Stimulated activated CD4-positive, alpha-beta T cell treated with anti-CD3 and anti-CD28 coated beads, Interleukin-15, amount 100 ng/mL, for 48 hours (primary cell): ENCODE measurements at regions not wholly inside any gene's neighbourhood (a gene's known extent, or its start where the extent isn't known, plus 50 kb on each side); places are given as distances from the start of the nearest gene placed in this dataset.

ENCODE experiments used
- DNase-seq, 2 donors: peaks; one replicate each; pipeline ENCODE4 v3.0.0-alpha.2; 2020; ENCODE audit warnings: low read depth in 2 of 2

DNA sequence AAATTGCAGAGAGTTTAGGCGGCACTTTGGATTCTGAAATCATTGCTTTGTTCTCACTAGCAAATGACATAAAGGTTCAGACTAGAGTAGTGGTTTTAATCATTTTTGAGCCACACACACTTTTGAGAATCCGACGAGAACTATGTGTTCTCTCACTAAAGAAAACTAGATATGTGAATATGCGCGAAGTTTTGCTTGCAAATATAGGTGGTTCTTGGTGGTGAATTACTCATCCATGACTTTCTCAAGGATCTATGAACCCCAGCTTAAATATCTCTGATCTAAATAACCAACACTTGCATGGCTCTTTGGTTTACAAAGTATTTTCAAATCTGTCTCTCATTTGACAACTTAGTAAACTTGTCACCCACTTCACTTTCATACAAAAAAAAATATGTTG is 54.8 kb downstream of the NOG start:
- DNase-seq, result no peak

DNA sequence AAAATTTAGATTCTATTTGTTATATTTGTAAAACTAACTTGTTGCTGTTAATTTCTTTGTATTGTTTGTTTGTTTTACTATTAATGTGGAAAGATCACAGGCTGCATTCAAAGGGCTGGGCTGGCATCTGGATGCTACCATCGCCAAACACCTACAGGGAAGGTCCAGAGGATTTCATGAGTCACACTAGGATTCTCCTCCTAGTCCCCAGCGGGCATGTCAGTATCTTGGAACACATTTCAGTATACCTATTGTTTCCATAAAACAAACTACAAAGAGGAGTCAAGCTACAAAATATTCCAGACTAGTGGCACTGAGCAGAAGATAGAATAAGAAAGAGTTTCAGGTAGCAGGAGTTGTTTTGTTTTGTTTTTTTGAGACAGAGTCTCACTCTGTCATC is 55.3 kb downstream of the NOG start:
- no peak for DNase-seq

GRCh38 chr17:56652628-56653027 is 59.1 kb downstream of the NOG start:
- no peak for DNase-seq

DNA sequence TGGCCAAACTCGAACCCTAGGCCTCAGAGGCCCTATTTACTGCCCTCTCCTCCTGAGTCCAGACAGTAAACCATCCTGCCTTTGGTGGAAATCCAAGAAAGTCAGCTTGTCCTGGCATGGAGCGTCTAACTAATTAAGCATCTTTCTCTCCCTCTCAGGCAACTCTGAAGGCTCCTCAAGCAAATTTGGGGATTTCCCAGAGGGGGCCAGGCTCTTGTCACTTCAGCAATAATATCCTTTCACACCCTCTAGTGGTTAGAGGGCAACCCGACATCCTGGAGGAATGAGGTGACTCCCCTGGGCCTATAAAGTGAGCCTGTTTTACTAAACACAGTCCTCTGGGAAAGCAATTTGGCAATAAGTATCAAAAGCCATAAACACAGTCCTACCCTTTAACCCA is 60.4 kb downstream of the NOG start:
- DNase-seq, result peak; percentile 54 to 55

DNA sequence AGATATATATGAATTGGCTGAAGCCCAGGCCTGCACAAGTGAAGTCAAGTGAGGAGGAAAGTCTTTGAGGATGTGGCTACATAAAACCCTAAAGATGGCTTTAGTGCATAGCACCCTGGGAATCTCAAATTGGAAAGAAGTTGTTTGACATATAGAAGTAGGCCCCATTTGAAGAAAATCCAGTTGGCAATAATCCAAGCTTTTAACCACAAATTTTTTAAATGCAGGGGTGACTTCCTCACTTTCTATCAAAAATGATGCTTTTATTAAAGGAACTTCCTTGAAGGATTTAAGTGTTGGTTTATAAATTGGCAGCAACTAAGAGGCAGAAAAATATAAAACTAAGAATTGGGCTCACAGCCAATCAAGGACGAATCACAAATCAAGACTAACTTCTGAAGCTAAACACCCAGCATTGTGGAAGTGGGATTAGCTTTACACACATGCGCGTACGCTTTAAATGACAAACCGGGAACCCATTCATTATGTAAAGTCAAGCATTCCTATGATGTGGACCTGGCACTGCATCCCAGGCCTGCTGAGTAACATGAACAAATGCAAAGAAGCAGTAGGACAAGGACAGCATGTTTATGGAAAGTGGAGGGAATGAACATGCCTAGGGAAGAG is 63.3 kb downstream of the NOG start:
- no peak for DNase-seq

DNA sequence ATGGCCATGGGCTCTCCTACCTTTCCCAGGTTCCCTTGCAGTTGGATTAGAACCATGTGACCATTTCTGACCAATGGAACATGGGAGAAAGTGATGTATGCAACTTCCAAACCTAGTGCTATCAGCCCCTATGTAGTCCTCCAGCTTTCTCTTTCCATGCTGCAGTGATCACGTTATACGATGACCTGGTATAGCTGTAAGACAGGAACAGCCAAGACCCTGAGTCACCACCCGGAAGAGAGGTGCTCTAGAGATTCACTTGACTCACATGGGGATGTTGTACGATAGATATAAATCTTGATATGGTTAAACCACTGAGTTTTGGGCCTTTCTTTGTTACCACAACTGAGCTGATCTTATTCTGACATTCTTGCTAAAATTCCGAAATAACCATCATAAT is 65.1 kb downstream of the NOG start:
- no peak for DNase-seq

DNA sequence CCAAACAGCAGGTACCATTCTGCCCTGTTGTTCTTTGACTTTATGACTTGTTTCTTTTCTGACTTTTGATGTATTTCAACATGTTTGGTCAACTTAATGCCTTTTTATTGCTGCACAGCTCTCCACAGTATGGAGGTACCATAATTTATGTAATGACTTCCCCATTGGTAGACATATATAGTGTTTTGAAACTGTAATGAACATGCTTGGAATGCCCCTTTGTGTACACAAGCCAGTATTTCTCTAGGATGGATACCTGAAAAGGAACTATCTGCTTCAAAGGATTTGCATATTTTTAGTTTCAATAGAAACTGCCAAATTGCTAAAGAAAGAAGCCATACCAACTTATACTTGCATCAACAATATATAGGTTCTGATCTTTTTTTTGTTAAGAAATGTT is 66.1 kb downstream of the NOG start:
- DNase-seq, result no peak

- no peak for DNase-seq
These were observed 68.4 kb downstream of the NOG start for GRCh38 chr17:56661906-56662305.

- no peak for DNase-seq
These were observed 72.4 kb downstream of the NOG start for GRCh38 chr17:56665864-56666263.

DNA sequence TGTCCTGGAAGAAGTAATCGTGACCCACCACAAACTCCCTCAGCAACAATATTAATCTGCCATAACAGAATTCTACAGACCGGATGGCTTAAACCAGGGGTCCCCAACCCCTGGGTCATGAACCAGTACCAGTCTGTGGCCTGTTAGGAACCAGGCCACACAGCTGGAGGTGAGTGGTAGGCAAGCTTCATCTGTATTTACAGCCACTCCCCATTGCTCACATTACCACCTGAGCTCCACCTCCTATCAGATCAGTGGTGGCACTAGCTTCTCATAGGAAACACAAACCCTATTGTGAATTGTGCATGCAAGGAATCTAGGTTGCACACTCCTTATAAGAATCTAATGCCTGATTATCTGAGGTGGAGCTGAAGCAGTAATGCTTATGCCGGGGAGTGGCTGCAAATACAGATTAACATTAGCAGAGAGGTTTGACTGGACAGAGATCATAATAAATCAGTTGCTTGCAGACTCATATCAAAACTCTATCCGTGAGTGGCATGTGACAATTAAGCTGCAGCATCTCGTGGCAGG is 74.5 kb downstream of the NOG start:
- DNase-seq, result no peak

- DNase-seq, result no peak
These were observed 78.7 kb downstream of the NOG start for GRCh38 chr17:56672195-56672594.

- no peak for DNase-seq
These were observed 81.0 kb downstream of the NOG start for GRCh38 chr17:56674401-56674925.

GRCh38 chr17:56675876-56676660 is 82.6 kb downstream of the NOG start:
- no peak for DNase-seq

DNA sequence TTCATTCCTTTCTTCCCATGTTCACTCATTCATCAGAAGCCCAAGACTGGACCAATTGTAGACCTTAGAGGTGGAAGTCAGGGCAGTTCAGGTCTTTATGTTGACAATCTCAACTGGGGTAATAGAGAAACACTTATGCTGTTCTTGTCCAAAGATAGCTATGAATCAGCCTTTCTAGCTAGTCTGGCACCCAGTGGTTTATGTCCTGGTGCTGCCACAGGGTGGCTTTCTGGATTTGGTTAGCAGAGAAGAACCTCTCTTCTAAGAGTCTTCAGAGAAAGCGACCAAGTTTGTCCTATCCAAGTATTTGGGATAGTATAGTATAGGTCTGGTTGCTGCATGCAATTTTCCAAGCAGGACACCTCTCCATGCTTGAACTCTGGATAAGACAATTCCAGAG is 83.3 kb downstream of the NOG start:
- DNase-seq, result no peak

DNA sequence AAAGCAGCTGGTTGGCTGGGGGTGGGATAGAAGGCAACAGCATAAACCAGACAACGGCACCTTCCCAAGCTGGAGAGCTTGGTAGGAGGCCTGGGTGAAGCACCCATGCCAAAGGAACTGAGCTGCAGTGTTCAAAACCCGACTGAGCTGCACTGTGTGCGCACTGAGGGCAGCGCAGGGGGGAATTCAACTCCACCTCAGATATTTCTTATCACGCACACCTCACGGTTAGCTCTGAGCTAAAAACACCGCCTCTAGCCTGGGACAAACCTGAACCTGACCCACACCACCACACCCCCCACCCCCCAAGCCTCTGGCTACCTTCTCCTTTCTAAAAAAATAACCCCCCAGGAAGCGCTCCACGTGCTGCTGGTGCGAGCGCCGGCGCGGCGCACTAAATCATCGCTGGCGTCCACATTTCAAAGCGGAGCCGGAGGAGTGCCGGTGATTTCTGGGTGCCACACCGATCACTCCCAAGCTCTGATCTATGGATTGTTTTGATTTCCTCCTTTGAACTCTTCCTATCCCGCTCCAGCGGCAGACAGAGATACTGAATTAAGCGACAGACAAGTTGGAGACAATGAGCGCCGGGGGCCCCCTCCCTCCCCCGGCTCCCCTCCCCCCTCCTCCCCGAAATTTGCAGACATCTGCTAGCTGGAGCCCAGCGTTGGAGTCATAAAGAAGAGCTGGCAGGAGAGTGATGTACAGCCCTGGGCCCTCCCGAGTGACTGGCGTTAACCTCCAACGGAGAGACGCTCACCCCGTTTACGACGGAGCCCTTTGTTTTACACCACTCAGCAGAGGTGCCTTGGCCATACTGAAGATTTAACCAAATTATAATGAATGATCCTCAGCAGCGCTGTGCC is 85.0 kb downstream of the NOG start:
- no peak for DNase-seq

- no peak for DNase-seq
These were observed 85.7 kb downstream of the NOG start for GRCh38 chr17:56679115-56679776.

DNA sequence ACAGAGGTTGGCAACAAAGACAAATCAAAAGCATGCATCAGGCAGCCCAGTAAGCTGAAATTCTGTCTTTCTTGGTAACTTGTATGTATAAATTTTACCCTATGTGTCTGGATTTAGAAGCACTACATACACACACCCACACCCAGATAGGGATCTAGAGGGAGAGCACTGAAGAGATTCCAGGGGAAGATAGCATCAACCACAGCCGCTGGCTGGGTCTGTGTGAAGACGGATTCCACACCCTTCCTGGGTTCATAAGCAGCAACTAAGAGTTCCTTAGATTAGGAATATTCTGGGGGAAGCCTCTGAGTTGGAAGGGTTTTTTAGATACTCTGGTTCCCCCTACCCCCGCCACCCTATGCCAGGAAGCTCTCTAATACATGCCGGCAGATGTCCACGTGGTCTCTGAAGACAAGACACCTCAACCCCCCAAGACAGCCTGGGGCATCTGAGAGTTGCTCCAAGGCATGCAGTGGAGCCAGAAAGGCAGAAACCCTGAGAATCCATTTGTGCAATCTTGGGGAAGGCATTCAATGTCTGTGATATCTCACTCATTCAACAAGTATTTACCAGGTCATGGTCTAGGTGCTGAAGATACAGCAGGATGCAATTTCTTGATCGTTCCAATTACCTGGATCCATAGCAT is 86.4 kb downstream of the NOG start:
- DNase-seq, result no peak

- no peak for DNase-seq
These were observed 87.2 kb downstream of the NOG start for GRCh38 chr17:56680676-56681075.

DNA sequence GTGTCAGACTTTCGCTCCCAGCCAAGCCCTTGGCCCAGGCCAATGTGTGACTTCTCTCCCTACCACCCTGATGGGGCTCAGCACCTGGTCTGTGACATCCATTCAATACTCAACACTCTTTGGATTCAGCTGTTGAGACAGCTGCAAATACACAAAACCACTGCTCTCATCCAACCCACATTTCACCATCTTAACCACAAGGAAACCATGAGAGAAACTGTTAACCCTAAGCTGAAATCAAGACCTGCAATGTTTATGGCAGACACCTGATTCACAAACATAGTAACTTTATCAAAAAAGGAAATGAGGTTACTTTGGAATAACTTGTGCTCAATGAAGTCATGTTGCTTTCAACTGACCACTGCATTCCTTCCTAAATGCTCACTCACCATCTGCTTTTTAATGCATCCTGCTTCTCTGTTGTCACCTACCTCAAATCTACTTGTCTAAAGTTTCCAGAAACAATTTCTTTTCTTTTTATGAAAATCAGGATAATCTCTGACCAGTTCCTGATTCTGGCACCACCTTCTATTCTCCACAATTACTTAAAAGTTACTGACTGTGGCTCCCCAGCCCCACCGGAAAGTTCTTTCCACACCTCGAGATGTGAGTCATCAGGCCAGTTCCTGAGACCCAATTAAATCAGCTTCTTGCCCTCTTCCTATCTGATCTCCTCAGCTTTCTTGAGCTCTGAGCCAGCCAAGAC is 88.2 kb downstream of the NOG start:
- no peak for DNase-seq

- DNase-seq, result no peak
These were observed 94.7 kb downstream of the NOG start for GRCh38 chr17:56688151-56688550.
